ENCODE measurements at regions not wholly inside any gene's neighbourhood (a gene's known extent, or its start where the extent isn't known, plus 50 kb on each side); places are given as distances from the start of the nearest gene placed in this dataset.

DNA sequence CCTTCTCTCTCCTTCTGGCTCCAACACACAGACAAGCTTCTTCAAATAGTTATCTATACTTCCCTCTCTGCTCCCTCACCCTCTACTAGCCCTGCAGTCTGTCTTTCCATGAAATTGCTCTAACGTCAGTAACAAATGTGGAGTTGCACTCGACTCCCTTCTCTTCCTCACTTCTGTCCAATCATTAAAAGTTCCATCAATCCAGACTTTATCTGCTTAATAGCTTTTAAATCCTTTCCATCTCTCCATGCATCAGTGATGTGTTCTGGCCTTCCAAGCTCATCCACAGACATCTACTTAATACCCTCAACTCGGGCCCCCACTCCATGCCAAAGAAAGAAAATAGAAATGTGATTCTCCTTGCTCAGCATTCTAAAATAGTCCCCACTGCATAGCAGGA is 422.1 kb upstream of the CDH5 start:
- DNase-seq = no peak

DNA sequence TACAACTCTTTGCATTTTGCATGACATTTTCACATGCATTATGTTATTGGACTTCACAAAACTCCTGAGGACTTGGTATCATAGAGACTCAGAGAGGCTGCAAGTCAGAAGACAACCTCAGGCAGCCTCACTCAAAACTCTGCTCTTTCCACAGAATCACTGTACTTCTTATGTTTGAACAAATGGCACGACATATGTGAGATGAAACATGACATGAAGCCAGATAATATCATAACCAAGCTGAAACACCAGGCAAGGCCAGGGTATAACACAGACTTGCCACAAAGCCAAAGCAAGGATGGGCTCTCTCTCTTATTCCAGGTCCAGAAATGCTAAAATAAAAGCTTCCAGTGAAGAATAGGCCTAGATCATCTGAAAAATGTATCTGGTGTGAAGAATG is 425.8 kb upstream of the CDH5 start:
- peak in 1 of 2 experiments; percentile 1 for DNase-seq

DNA sequence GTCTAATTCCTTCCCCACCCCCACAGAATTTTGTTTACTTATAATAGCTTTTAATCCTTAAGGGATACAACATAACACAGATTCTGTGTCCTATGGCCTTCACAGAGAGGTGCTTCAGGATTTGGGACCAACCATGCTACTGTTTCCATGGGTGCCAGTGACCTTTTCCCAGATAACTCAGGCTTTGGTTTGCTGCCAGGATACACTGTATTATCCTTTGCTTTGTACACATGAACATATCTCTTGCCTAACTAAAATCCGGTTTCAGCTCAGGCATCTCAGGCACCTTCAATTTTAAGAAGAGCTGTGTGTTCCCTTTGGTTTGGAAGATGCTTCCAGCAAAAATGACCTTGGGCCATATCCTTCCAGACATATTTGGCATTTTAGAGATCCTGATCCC is 428.4 kb upstream of the CDH5 start:
- no peak for DNase-seq

DNA sequence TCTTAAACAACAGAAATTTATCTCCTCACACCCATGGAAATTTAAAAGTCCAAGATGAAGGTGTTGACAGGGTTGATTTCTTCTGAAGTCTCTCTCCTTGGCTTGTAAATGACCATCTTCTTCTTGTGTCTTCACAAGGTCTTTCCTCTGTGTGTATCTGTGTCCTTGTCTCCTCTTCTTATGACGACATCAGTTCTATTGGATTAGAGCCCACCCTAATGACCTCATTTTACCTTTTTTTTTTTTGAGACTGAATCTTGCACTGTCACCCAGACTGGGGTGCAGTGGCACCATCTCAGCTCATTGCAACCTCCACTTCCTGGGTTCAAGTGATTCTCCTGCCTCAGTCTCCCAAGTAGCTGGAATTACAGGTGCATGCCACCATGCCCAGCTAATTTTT is 429.0 kb upstream of the CDH5 start:
- no peak for DNase-seq

DNA sequence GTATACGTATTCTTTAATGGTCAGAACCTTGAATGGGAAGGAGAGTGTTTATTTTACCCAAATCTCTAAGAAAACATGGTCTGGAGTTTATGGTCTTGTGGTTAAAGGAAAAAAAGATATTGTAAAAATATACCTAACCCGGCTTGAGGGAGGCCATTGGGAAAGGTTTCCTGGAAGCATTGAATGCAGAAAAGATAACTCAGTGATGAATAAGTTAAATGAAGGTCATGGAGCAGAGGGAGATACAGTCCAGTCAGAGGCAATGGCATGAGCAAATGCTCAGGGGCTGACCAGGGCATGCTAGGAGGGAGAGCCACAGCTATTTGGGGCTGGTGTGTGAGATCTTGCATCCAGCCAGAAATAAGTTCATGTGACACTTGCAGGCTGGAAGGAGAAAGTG is 430.4 kb upstream of the CDH5 start:
- DNase-seq = no peak

DNA sequence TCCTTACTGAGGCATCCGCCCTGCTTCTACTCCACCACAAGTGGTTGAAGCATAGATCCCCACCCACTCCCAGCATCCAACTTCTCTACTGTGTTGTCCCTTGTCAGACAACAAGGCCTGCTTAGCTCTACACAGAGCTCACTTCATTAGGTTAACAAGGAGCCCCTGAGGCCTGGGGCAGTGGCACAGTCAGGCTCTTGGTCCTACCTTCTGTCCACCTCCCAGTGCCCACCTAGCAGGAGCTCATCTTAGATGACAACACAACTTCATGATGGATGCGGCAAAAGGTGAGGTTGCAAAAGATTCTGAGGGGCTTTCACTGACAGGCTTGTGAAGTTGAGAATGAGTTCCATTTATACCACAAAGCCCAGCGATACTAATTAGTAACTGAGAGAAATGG is 432.0 kb upstream of the CDH5 start:
- DNase-seq = no peak

GRCh38 chr16:65933703-65934102 is 432.8 kb upstream of the CDH5 start:
- DNase-seq = no peak

DNA sequence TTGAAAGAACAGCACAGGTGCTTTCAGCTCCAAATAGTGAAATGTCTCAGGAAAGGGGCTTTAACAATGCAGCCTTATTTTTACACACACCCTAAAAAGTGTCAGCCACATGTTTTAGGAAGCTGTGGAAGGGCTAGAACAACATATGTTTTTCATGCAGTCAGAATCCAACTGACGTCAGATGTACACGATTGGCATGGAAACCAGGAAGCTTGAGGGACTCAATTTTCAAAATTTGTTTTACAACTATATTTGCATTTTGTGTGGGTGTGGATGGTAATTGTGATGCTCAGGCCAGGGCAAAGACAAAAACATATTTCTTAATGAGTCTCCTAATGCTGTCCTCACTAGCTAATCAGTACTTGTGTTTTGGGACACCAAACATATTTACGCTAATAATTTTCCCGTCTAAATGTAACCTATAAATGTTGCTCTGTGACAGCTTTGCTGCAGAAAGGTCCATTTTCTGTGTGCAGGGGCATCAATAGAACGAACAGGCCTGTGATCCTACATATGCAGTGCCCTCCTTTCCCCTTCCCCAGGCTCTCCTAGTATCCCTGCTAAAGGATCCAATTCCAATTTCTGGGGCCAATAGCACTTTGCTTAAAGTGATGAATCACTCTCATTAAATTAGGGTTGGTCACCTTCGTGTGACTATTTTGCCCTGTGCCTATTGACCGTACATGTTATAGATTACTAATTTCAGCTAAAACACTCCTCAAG is 434.0 kb upstream of the CDH5 start:
- no peak for DNase-seq

DNA sequence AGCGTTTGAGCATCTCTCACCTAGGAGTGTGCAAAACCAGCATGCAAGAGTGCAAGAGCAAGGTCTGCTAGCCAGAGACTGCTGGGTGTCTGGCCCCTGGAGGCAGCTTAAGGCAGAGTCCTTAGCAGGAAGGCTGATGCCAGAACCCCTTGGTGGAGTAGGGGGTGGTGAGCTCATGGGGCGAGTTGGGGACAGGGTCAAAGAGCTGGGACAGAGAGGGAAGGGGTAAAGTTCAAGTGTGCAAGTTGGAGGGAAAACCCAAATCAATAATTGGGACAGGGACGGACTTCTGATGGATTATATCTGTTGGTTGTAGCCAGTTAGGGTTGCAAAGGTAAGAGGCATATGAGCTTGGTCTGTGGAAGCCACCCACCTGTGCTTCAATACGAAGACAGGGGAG is 443.6 kb upstream of the CDH5 start:
- DNase-seq = no peak

DNA sequence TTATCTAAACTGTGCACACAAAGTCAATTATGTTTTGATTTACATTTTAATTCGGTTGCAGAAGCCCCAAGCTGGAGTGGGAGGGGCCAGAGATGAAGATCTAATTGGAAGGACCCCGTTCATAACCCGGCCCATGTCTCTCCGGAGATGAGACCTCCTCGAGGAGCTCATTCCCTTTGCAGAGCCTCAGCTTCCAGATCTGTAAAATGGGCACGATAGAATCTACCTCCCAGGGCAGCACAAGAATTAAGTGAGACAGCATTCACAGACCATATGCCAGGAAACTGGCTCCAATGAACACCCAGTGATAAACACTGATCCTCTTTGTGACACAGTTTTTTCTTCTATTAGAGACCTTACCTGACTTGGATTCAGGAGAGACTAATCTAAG is 446.5 kb upstream of the CDH5 start:
- no peak for DNase-seq

DNA sequence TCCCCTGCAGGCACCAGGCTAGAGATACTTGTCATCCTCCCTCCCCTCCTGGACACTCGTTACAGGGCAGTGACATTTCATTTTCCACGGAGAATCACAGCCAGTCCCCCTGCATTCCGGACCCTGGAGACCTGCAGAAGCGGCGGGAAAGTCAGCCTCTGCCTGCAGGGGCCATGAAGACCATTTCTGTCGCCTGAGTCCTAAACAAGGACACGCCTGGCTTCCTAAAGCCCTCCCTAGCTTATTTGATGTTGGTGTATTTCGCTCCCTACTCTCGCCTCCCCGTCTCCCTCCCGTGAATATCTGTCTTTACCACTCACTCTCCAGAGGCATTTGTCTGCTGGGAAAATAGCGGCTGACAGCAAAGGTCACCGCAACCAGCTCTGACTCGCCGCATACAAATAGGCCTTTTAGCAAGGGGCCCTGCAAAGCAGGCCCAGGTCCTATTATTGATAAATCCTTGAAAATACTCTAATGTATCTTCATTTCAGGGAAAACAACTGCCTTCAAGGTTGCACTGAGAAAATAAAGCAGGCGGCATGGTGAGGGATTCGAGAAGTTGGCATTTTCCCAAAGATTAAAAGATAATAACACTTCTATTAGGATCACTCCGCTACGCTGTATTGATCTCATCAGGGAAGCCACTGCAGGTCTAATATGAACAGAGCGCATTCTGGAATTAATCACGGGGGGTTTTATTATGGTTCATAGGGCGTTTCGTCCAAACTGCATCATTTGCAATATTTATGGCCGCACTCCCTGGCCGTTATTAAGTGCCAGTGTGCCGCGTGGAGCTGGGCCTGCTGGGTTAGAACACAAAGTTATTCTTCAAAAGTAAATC is 447.1 kb upstream of the CDH5 start:
- DNase-seq = no peak

DNA sequence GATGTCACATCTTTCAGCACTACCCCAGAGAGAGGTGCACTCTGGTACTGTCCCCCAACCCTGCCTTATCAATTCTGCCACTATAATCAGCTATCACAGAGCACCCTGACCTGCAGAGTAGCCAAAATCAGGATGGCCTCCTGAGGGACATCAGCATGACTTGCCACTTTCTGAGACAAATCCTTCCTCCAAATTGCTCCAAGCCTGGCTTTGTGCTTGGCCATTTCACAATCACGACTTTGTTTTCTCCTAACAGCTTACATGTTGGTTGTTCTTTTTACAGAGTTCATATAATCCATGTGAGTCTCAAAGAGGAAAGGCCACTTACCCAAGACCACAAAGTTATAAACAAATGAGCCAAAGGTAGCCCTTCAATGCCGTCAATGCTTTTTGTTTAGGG is 449.0 kb upstream of the CDH5 start:
- DNase-seq = no peak

DNA sequence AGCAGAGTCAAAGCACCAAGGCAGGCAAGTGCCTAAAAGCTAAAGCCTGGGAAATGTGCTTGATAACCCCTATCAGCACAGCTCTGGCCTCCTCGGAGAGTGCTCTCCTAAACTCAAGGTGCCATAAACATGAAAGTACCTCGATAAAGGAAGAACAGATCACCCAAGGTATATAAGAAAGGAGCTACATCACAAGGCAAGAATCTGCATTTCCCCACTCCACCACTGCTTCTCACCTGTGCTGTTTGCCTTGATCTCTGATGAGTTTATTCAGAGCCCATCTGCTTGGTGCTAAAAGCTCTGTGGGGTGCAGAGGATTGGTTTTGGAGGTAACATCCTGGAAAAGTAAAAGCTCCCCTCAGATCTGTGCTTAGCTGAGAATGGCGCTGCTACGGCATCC is 449.5 kb upstream of the CDH5 start:
- DNase-seq = no peak

- no peak for DNase-seq
Observed at GRCh38 chr16:65910291-65910690, 456.2 kb upstream of the CDH5 start.

- no peak for DNase-seq
Observed at GRCh38 chr16:65909310-65910050, 457.0 kb upstream of the CDH5 start.

GRCh38 chr16:65908568-65908967 is 457.9 kb upstream of the CDH5 start:
- DNase-seq = peak; percentile 45 to 64

DNA sequence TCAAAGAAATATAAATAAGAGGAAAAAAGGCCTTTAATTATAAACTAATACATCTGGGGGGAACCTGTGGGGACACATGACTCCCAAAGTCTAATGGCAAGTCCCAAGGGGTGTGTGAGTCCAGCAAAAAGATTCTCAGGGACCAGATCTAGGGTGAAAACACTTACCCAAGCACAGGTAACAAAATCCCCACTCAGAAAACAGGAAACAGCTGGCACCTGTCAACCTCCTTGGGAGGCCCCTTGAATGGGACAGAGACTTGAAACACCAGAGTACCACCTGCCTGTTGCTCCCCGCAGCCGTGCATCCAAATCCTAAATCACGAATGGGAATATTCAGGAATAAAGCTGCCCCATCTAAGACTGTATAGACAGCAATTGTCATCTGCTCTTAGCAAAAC is 461.2 kb upstream of the CDH5 start:
- DNase-seq = no peak

GRCh38 chr16:65896448-65897153 is 469.9 kb upstream of the CDH5 start:
- DNase-seq = no peak

GRCh38 chr16:65895906-65896305 is 470.6 kb upstream of the CDH5 start:
- no peak for DNase-seq

DNA sequence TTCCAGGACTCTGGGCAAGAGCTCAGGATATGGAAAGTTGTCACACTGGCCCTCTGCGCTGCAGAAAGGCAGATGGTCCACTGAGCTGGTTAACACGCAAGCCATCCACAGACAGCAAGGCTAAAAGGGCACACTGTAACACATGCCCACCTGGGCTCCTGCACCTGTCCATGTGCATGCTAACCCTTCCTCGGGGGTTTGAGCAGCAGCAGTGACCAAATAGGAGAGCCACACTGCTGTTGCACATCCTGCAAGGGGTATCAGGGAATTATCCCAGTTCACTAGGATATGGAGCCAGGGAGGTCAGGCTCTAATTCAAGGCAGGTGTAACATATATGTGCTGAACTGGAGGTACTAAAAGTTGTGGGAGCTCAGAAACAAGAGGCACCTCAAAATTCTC is 471.0 kb upstream of the CDH5 start:
- no peak for DNase-seq

- no peak for DNase-seq
Observed at GRCh38 chr16:65890203-65890602, 476.3 kb upstream of the CDH5 start.

- peak; percentile 61 to 83 for DNase-seq
Observed at GRCh38 chr16:65889533-65889966, 476.9 kb upstream of the CDH5 start.

- no peak for DNase-seq
Observed at GRCh38 chr16:65888201-65888600, 478.3 kb upstream of the CDH5 start.

All from cerebellar nuclear complex (tissue), 1 donor.